SK-N-SH (cell line): ENCODE measurements at regions not wholly inside any gene's neighbourhood (a gene's known extent, or its start where the extent isn't known, plus 50 kb on each side); places are given as distances from the start of the nearest gene placed in this dataset.

ENCODE experiments used
- JUND ChIP-seq: IDR thresholded peaks from 2 replicates; pipeline ENCODE4 v1.4.0; 2012
- POLR2AphosphoS5 ChIP-seq: IDR thresholded peaks from 2 replicates; pipeline ENCODE4 v1.6.1; 2012; ENCODE audit warnings: low read depth, low read length
- RAD21 ChIP-seq: IDR thresholded peaks from 2 replicates; pipeline ENCODE4 v1.6.1; 2012; ENCODE audit warnings: mild to moderate bottlenecking, low read length
- RXRA ChIP-seq: IDR thresholded peaks from 2 replicates; pipeline ENCODE4 v1.4.0; 2012; ENCODE audit warnings: low read depth, mild to moderate bottlenecking, borderline replicate concordance
- TEAD4 ChIP-seq: IDR thresholded peaks from 2 replicates; pipeline ENCODE4 v1.4.0; 2012; ENCODE audit warnings: mild to moderate bottlenecking, borderline replicate concordance; ENCODE audit not compliant: insufficient read depth
- TF ChIP-seq, protein P1 (sequence below): fragments of 200-600 bp; sonication (generic); IDR thresholded peaks from 2 replicates; pipeline ENCODE4 v1.6.1; 2017; ENCODE audit warnings: antibody characterized with exemption, mild to moderate bottlenecking, moderate library complexity
- TF ChIP-seq, protein P2 (sequence below): IDR thresholded peaks from 2 replicates; pipeline ENCODE4 v1.6.1; 2012; ENCODE audit warnings: mild to moderate bottlenecking, low read depth, low read length, moderate library complexity

DNA sequence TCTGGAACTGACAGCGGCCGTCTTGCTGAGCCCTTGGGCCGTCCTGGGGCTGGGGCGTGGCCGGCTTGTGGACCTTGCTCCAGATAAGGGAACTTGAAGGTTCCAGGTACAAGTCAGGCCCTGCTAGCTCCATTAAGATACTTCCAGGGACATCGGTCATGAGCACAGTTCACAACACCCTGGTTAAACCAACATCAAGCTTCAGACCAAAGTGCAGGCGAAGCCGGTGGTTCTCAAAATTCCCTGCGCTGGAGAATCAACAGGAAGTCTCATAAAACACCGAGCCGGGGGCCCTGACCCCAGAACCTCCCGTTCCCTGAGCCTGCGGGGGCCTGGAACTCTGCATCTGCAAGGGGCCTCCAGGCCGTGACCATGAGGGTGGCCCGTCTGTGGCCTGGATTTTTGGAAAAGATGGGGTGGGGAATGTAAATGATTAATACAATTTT is 1043.8 kb downstream of the BRD1 start:
- TF ChIP-seq, protein P1, sequence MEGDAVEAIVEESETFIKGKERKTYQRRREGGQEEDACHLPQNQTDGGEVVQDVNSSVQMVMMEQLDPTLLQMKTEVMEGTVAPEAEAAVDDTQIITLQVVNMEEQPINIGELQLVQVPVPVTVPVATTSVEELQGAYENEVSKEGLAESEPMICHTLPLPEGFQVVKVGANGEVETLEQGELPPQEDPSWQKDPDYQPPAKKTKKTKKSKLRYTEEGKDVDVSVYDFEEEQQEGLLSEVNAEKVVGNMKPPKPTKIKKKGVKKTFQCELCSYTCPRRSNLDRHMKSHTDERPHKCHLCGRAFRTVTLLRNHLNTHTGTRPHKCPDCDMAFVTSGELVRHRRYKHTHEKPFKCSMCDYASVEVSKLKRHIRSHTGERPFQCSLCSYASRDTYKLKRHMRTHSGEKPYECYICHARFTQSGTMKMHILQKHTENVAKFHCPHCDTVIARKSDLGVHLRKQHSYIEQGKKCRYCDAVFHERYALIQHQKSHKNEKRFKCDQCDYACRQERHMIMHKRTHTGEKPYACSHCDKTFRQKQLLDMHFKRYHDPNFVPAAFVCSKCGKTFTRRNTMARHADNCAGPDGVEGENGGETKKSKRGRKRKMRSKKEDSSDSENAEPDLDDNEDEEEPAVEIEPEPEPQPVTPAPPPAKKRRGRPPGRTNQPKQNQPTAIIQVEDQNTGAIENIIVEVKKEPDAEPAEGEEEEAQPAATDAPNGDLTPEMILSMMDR = no peak
- TF ChIP-seq RAD21 (no peak), RXRA (no peak), TEAD4 (no peak), JUND (no peak), POLR2AphosphoS5 (no peak)
- TF ChIP-seq, protein P2, sequence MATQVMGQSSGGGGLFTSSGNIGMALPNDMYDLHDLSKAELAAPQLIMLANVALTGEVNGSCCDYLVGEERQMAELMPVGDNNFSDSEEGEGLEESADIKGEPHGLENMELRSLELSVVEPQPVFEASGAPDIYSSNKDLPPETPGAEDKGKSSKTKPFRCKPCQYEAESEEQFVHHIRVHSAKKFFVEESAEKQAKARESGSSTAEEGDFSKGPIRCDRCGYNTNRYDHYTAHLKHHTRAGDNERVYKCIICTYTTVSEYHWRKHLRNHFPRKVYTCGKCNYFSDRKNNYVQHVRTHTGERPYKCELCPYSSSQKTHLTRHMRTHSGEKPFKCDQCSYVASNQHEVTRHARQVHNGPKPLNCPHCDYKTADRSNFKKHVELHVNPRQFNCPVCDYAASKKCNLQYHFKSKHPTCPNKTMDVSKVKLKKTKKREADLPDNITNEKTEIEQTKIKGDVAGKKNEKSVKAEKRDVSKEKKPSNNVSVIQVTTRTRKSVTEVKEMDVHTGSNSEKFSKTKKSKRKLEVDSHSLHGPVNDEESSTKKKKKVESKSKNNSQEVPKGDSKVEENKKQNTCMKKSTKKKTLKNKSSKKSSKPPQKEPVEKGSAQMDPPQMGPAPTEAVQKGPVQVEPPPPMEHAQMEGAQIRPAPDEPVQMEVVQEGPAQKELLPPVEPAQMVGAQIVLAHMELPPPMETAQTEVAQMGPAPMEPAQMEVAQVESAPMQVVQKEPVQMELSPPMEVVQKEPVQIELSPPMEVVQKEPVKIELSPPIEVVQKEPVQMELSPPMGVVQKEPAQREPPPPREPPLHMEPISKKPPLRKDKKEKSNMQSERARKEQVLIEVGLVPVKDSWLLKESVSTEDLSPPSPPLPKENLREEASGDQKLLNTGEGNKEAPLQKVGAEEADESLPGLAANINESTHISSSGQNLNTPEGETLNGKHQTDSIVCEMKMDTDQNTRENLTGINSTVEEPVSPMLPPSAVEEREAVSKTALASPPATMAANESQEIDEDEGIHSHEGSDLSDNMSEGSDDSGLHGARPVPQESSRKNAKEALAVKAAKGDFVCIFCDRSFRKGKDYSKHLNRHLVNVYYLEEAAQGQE = no peak
